Thyroid gland (tissue), 4 donors: ENCODE measurements at regions not wholly inside any gene's neighbourhood (a gene's known extent, or its start where the extent isn't known, plus 50 kb on each side); places are given as distances from the start of the nearest gene placed in this dataset.

Source experiments
- POLR2A ChIP-seq, 2 donors: fragments of 450-650 bp; IDR thresholded peaks; one replicate each; pipeline ENCODE4 v1.6.1; 2017; ENCODE audit warnings: antibody characterized with exemption in 2 of 2, mild to moderate bottlenecking in 2 of 2, moderate library complexity in 1 of 2
- TF ChIP-seq, protein P1 (sequence below), 6 experiments: fragments of 200-600 bp in 3 of 6; fragments of 450-650 bp in 3 of 6; sonication (generic) in 3 of 6; IDR thresholded peaks; one replicate each; pipeline ENCODE4 v1.5.1; 2016 to 2019; ENCODE audit warnings: antibody characterized with exemption in 6 of 6, mild to moderate bottlenecking in 2 of 6, inconsistent platforms in 1 of 6, moderate library complexity in 1 of 6

DNA sequence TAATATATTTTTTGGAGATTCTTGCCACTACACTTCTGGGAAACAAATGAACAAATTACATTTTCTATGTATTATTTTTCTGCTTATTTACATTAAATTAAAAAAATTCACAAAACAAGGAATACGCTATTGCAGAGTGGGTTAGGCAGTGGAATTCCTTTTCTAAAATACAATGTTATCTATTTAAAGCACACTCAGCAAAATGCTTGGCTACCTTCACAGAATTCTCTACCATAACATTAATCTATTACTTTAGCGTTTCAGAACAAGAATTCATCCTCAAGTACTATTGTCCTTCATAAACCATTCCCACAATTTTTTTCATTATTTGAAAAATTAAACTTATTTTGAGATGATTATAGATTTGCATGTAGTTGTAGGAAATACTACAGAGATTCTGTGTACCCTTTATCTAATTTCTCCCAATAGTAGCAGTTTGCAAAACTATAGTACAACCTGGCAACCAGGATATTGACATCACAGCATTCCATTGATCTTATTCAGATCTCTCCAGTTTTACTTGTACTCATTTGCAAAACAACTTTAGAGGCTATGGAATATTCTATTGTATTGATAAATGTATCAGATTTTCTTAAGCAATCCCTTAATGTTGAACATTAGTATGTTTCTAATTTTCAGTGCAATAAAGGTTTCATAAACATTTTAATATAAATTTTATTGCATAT lies 120.9 kb downstream of the DLEU7 start:
- TF ChIP-seq, protein P1, sequence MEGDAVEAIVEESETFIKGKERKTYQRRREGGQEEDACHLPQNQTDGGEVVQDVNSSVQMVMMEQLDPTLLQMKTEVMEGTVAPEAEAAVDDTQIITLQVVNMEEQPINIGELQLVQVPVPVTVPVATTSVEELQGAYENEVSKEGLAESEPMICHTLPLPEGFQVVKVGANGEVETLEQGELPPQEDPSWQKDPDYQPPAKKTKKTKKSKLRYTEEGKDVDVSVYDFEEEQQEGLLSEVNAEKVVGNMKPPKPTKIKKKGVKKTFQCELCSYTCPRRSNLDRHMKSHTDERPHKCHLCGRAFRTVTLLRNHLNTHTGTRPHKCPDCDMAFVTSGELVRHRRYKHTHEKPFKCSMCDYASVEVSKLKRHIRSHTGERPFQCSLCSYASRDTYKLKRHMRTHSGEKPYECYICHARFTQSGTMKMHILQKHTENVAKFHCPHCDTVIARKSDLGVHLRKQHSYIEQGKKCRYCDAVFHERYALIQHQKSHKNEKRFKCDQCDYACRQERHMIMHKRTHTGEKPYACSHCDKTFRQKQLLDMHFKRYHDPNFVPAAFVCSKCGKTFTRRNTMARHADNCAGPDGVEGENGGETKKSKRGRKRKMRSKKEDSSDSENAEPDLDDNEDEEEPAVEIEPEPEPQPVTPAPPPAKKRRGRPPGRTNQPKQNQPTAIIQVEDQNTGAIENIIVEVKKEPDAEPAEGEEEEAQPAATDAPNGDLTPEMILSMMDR (IDR thresholded peaks at IDR 0.05): no peak
- no peak for TF ChIP-seq POLR2A (IDR thresholded peaks at IDR 0.05)
